BE2C (cell line): ENCODE measurements at regions not wholly inside any gene's neighbourhood (a gene's known extent, or its start where the extent isn't known, plus 50 kb on each side); places are given as distances from the start of the nearest gene placed in this dataset.

Source experiments
- DNase-seq: peaks from one replicate; pipeline ENCODE4 v3.0.0-alpha.2; 2020
- H3K27me3 ChIP-seq: fragments of 250-450 bp; sonication (Bioruptor Pico); 2 replicates; pipeline ENCODE4 v1.5.1; 2020; ENCODE audit warnings: mild to moderate bottlenecking
- H3K36me3 ChIP-seq: fragments of 250-450 bp; sonication (Bioruptor Pico); 2 replicates; pipeline ENCODE4 v1.5.1; 2020; ENCODE audit warnings: mild to moderate bottlenecking
- H3K4me1 ChIP-seq: fragments of 250-450 bp; sonication (Bioruptor Pico); 2 replicates; pipeline ENCODE4 v1.5.1; 2020
- H3K4me3 ChIP-seq: 2 replicates; pipeline ENCODE4 v1.5.1; 2011; ENCODE audit warnings: low read depth, low read length
- H3K9me3 ChIP-seq: fragments of 250-450 bp; sonication (Bioruptor Pico); 2 replicates; pipeline ENCODE4 v1.5.1; 2020
- TF ChIP-seq, protein P1 (sequence below): IDR thresholded peaks from 2 replicates; pipeline ENCODE4 v1.5.1; 2012; ENCODE audit warnings: mild to moderate bottlenecking, low read depth, low read length

DNA sequence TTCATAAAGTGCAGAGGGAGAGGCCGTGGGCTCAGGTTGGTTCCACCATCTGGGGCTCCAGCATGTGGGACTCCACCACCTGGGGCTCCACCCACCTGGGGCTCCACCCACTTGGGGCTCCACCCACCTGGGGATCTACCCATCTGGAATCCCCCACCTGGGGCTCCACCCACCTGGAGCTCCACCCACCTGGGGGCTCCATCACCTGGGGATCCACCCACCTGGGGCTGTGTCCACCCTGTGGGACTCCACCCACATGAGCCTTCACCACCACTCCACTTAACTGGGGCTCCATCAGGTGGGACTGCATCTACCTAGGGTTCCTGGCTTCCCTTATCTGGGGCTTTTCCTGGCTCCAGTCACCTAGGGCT lies 226.0 kb upstream of the CDYL start:
- Histone ChIP-seq H3K9me3 (no peaks in the 10 kb centered on the region), H3K27me3 (no peaks in the 10 kb centered on the region), H3K4me1 (no peaks in the 10 kb centered on the region), H3K36me3 (no peaks in the 10 kb centered on the region), H3K4me3 (no peak overlapping the region)
- TF ChIP-seq, protein P1, sequence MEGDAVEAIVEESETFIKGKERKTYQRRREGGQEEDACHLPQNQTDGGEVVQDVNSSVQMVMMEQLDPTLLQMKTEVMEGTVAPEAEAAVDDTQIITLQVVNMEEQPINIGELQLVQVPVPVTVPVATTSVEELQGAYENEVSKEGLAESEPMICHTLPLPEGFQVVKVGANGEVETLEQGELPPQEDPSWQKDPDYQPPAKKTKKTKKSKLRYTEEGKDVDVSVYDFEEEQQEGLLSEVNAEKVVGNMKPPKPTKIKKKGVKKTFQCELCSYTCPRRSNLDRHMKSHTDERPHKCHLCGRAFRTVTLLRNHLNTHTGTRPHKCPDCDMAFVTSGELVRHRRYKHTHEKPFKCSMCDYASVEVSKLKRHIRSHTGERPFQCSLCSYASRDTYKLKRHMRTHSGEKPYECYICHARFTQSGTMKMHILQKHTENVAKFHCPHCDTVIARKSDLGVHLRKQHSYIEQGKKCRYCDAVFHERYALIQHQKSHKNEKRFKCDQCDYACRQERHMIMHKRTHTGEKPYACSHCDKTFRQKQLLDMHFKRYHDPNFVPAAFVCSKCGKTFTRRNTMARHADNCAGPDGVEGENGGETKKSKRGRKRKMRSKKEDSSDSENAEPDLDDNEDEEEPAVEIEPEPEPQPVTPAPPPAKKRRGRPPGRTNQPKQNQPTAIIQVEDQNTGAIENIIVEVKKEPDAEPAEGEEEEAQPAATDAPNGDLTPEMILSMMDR: no peak
- DNase-seq: no peak

DNA sequence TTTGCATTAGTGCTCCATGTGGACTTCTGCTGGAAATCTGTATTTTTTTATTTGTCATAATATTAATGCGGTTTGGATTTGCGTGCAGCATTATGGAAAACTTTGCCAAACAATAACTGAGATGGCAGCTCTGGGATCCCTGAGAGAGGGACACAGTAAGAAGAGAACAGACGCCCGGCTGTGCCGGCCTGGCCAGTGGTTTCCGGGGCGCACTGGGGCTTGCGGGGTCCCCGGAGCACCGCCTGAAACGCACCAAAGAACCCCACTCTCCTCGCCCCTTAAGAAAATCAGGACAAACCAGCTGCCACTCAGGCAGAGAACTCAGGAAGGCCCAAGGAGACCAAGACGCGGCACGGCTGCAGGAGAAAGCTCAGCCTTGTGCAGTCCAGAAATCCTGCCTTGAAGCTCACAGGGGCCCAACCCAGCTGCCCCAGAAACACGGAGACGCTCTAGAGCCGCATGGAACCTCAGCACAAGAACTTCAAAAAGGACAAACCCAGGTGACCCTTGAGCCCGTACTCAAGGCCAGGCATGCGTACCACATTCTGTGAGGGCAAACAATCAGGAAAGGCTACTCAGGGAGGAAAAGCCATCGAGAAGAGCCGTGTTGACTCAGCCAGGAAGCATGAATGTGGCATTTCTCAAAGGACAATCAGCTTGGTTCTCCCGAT lies 226.5 kb upstream of the CDYL start:
- no peaks in the 10 kb centered on the region for H3K36me3 ChIP-seq
- DNase-seq: no peak
- H3K4me1 ChIP-seq: no peaks in the 10 kb centered on the region
- TF ChIP-seq, protein P1: no peak
- H3K27me3 ChIP-seq: no peaks in the 10 kb centered on the region
- H3K9me3 ChIP-seq: no peaks in the 10 kb centered on the region
- no peak overlapping the region for H3K4me3 ChIP-seq

DNA sequence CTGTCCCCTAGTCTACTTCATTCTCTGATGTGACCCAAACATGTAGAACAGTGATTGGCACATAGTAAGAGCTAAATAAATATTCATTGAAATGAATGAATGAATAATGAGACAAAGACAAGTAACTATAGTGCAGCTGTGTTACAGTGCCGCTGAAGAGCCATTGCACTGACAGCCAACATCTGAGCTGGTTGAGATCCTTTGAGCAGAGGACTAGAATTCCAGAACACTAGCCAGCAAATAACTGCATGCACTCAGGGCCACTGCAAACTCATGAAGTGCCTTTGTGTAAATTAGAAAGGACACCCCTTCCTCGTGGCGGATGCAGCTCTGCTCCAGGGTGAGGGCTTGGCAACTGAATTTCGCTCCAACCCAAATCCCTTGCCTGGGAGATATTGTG lies 230.3 kb upstream of the CDYL start:
- DNase-seq: no peak
- TF ChIP-seq, protein P1: no peak
- H3K36me3 ChIP-seq: no peaks in the 10 kb centered on the region
- H3K4me3 ChIP-seq: no peak overlapping the region
- H3K9me3 ChIP-seq: no peaks in the 10 kb centered on the region
- no peaks in the 10 kb centered on the region for H3K4me1 ChIP-seq
- H3K27me3 ChIP-seq: no peaks in the 10 kb centered on the region

DNA sequence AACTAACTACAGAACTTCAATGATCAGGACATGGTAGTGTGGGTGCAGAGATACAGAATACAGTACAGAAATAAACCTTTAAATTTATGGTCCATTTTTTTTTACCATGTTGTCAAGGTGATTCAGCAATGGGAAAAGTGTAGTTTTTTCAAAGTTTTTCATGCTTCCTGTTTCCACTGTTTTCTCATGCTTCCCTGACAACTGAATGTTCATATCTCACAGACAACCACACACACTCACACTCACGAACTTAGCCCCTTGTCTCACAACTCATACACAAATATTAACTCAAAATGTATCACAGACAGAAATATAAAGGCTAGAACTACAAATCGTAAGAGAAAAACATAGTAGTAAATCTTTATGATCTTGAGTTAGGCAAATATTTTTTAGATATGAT lies 232.6 kb upstream of the CDYL start:
- H3K4me1 ChIP-seq: no peaks in the 10 kb centered on the region
- TF ChIP-seq, protein P1: no peak
- no peak for DNase-seq
- no peak overlapping the region for H3K4me3 ChIP-seq
- H3K36me3 ChIP-seq: no peaks in the 10 kb centered on the region
- H3K9me3 ChIP-seq: no peaks in the 10 kb centered on the region
- H3K27me3 ChIP-seq: no peaks in the 10 kb centered on the region

DNA sequence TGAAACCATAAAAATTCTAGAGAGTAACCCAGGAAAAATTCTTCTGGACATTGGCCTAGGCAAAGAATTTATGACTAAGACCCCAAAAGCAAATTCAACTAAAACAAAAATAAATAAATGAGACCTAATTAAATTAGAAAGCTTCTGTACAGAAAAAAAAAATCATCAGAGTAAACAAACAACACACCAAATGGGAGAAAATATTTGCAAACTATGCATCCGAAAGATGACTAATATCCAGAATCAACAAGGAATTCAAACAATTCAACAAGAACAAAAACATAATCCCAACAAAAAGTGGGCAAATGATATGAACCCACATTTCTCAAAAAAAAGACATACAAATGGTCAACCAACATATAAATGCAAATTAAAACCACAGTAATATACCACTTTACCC lies 242.6 kb upstream of the CDYL start:
- TF ChIP-seq, protein P1: no peak
- no peak for DNase-seq
- Histone ChIP-seq H3K4me1 (no peaks in the 10 kb centered on the region), H3K36me3 (no peaks in the 10 kb centered on the region), H3K4me3 (no peak overlapping the region), H3K9me3 (no peaks in the 10 kb centered on the region), H3K27me3 (no peaks in the 10 kb centered on the region)

DNA sequence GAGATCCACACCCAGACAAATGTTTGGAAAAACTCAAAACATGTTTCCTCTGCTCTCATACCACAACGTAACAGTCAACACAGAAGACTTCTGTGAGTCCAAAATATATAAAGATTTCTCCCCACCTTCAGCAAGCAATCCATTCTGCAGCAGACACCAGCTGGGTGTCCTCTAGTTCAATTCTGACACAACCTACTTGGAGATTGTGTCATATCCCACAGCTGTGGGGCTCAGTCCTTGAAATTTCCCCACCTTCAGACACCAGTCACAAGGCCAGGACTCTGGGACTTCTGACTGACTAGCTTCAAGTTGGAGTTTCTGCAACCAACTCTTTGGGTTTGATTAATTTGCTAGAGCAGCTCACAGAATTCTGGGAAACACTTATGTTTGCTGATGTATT lies 244.8 kb upstream of the CDYL start:
- Histone ChIP-seq H3K4me3 (no peak overlapping the region), H3K36me3 (no peaks in the 10 kb centered on the region), H3K27me3 (no peaks in the 10 kb centered on the region), H3K4me1 (no peaks in the 10 kb centered on the region), H3K9me3 (no peaks in the 10 kb centered on the region)
- DNase-seq: no peak
- TF ChIP-seq, protein P1: no peak
